A673 (cell line): ENCODE measurements at regions not wholly inside any gene's neighbourhood (a gene's known extent, or its start where the extent isn't known, plus 50 kb on each side); places are given as distances from the start of the nearest gene placed in this dataset.
"Not testable (repeated sequence)": the region's sequence is repeated elsewhere in the genome, so short reads cannot be mapped to it uniquely, and the experiment has no call there.

ENCODE experiments used
- BruUV-seq: library from RNA; stranded (reverse); fragments of 400-500 nt; replicated peaks from 2 replicates; lab custom pipeline; 2021; lab: Mats Ljungman, UMichigan
- CTCF ChIA-PET: fragments of 300-600 bp; sonication (Branson Sonifier 250); formaldehyde crosslinking; loops from one replicate; lab custom pipeline; 2022; ENCODE audit warnings: antibody characterized with exemption; lab: Charles Lee
- POLR2A ChIA-PET: fragments of 300-600 bp; sonication (Branson Sonifier 250); formaldehyde crosslinking; loops from one replicate; lab custom pipeline; 2022; ENCODE audit warnings: antibody characterized with exemption; ENCODE audit not compliant: low non-redundant PET; lab: Charles Lee
- DNase-seq: peaks from one replicate; pipeline ENCODE4 v3.0.0-alpha.2; 2015; ENCODE audit warnings: low spot score
- H3K27ac ChIP-seq: fragments of 200-600 bp; sonication (generic); 2 replicates; pipeline ENCODE4 v1.5.1; 2016; ENCODE audit warnings: mixed run types, low read depth, mild to moderate bottlenecking, mixed read lengths, antibody characterized with exemption, low read length; ENCODE audit not compliant: poor library complexity, severe bottlenecking
- H3K27me3 ChIP-seq: fragments of 200-600 bp; sonication (generic); replicated peaks from 2 replicates; pipeline ENCODE4 v1.6.1; 2017; ENCODE audit warnings: mixed run types, low read depth, mild to moderate bottlenecking, mixed read lengths, antibody characterized with exemption, low read length; ENCODE audit not compliant: insufficient read depth, poor library complexity
- H3K36me3 ChIP-seq: fragments of 200-600 bp; sonication (generic); 2 replicates; pipeline ENCODE4 v1.6.1; 2016; ENCODE audit warnings: mixed run types, mild to moderate bottlenecking, mixed read lengths, antibody characterized with exemption, low read length; ENCODE audit not compliant: insufficient read depth, poor library complexity, severe bottlenecking
- H3K4me1 ChIP-seq: fragments of 200-600 bp; sonication (generic); 2 replicates; pipeline ENCODE4 v1.6.1; 2017; ENCODE audit warnings: mixed run types, mild to moderate bottlenecking, mixed read lengths, antibody characterized with exemption, low read length; ENCODE audit not compliant: insufficient read depth, poor library complexity, severe bottlenecking
- H3K4me3 ChIP-seq: fragments of 200-600 bp; sonication (generic); 2 replicates; pipeline ENCODE4 v1.5.1; 2016; ENCODE audit warnings: low read depth, mixed run types, mild to moderate bottlenecking, mixed read lengths, low read length; ENCODE audit not compliant: poor library complexity, severe bottlenecking
- H3K9me3 ChIP-seq: fragments of 200-600 bp; sonication (generic); 2 replicates; pipeline ENCODE4 v1.6.1; 2016; ENCODE audit warnings: mixed run types, low read depth, mild to moderate bottlenecking, mixed read lengths, antibody characterized with exemption, low read length; ENCODE audit not compliant: poor library complexity, severe bottlenecking
- CTCF ChIP-seq: fragments of 300-800, 200-600 bp; sonication (generic); conservative IDR thresholded peaks from 2 replicates; pipeline ENCODE4 v1.5.1; 2017; ENCODE audit warnings: low read depth, mild to moderate bottlenecking, antibody characterized with exemption, low read length, moderate library complexity, mixed read lengths
- EZH2 ChIP-seq: fragments of 200-600 bp; sonication (generic); IDR thresholded peaks from 2 replicates; pipeline ENCODE4 v1.6.1; 2017; ENCODE audit warnings: borderline replicate concordance, low read depth, mild to moderate bottlenecking, mixed read lengths, antibody characterized with exemption, low read length; ENCODE audit not compliant: poor library complexity, severe bottlenecking
- intact Hi-C: fragments of 100-400 bp; cut with micrococcal nuclease; formaldehyde crosslinking; loops from one replicate; pipeline ENCODE4 v1.10.0; 2022; ENCODE audit not compliant: unreplicated experiment

DNA sequence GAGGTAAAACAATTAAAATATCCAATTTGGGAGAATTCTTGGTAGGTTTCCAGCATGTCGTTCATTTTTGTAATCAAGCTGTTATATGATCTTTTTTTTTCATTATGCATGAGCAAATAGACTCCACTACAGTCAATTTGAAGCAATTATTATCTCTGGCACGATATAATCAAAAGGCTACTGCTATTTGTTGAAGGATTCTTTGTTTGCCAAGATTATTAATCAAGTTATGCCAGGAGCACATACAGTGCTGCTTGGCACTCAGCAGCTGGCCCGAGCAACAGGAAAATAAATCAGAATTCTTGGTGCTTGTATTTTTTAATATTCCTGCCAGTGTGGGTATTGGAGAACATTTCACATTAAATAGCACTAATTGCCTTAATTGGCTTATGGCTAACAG, 279.5 kb downstream of the RND3 start:
- H3K36me3 ChIP-seq: no peaks in the 10 kb centered on the region
- TF ChIP-seq EZH2: no peak
- no peak for TF ChIP-seq CTCF
- no peak overlapping the region for H3K4me3 ChIP-seq
- H3K27ac ChIP-seq: no peak overlapping the region
- CTCF ChIA-PET: no interaction called here
- H3K9me3 ChIP-seq: no peaks in the 10 kb centered on the region
- H3K27me3 ChIP-seq: no peaks in the 10 kb centered on the region
- POLR2A ChIA-PET: no interaction called here
- peaks cover 14% of the 10 kb centered on the region for H3K4me1 ChIP-seq
- intact Hi-C loops: no loop called here
- DNase-seq: no peak
- no TSS peak for BruUV-seq

DNA sequence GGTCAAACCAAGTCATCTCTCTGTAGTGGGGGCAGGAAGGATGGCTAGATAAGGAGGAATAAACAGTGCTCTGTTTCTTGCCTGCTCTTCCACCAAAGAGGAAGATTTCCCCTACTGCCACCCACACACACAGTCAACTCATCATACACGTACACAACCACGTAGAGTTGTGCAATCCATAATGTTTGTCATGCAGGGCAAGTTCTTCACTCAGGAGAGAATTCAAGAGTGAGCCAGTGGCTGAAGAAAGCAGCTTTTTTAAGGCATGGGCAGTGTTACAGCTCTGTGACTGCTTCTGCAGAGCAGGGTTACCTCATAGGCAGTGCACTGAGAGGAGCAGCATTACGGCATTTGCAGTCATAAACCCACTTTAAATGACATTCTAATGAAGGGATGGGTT, 283.0 kb downstream of the RND3 start:
- H3K4me3 ChIP-seq: no peak overlapping the region
- POLR2A ChIA-PET: no interaction called here
- intact Hi-C loops: no loop called here
- peaks cover 14% of the 10 kb centered on the region for H3K4me1 ChIP-seq
- BruUV-seq: no TSS peak
- no peak overlapping the region for H3K27ac ChIP-seq
- peak; percentile 17 for DNase-seq
- no peaks in the 10 kb centered on the region for H3K36me3 ChIP-seq
- H3K27me3 ChIP-seq: no peaks in the 10 kb centered on the region
- CTCF ChIA-PET: no interaction called here
- no peaks in the 10 kb centered on the region for H3K9me3 ChIP-seq
- TF ChIP-seq CTCF: no peak
- no peak for TF ChIP-seq EZH2

DNA sequence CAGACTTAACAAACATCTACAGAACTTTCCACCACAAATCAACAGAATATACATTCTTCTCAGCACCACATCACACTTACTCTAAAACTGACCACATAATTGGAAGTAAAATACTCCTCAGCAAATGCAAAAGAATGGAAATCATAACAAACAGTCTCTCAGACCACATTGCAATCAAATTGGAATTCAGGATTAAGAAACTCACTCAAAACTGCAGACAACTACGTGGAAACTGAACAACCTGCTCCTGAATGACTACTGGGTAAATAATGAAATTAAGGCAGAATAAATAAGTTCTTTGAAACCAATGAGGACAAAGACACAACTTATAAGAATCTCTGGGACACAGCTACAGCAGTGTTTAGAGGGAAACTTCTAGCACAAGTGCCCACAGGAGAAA, 292.7 kb downstream of the RND3 start:
- H3K4me3 ChIP-seq, H3K27ac ChIP-seq, intact Hi-C loops, H3K9me3 ChIP-seq, BruUV-seq, H3K4me1 ChIP-seq, CTCF ChIA-PET, H3K36me3 ChIP-seq, DNase-seq, POLR2A ChIA-PET, H3K27me3 ChIP-seq: not testable (repeated sequence)

DNA sequence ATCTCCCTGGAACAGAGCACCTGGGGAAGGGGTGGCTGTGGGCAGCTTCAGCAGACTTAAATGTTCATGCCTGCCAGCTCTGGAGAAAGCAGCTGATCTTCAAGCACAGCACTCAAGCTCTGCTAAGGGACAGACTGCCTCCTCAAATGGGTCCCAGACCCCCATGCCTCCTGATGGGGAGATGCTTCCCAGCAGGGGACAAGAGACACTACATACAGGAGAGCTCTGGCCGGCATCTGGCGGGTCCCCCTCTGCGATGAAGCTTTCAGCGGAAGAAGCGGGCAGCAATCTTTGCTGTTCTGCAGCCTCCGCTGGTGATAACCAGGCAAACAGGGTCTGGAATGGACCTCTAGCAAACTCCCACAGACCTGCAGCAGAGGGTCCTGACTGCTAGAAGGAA, 294.8 kb downstream of the RND3 start:
- CTCF ChIA-PET: no interaction called here
- no peaks in the 10 kb centered on the region for H3K9me3 ChIP-seq
- no peak overlapping the region for H3K4me3 ChIP-seq
- no peaks in the 10 kb centered on the region for H3K4me1 ChIP-seq
- POLR2A ChIA-PET: no interaction called here
- H3K27ac ChIP-seq: no peak overlapping the region
- no peaks in the 10 kb centered on the region for H3K36me3 ChIP-seq
- no peak for TF ChIP-seq CTCF
- no peak for TF ChIP-seq EZH2
- DNase-seq: no peak
- H3K27me3 ChIP-seq: no peaks in the 10 kb centered on the region
- no TSS peak for BruUV-seq
- intact Hi-C loops: no loop called here
